Heart left ventricle (tissue), 16 donors: ENCODE measurements at regions not wholly inside any gene's neighbourhood (a gene's known extent, or its start where the extent isn't known, plus 50 kb on each side); places are given as distances from the start of the nearest gene placed in this dataset.

ENCODE experiments used
- ATAC-seq, 4 donors: fragments of 200-7000 bp; cut with Tn5 transposase; one replicate each; pipeline ENCODE4 v1.9.1; 2020 to 2022; ENCODE audit warnings: moderate library complexity in 4 of 4, mild to moderate bottlenecking in 3 of 4, moderate number of reproducible peaks in 1 of 4
- DNase-seq, 5 donors: peaks; one replicate each; pipeline ENCODE4 v3.0.0-alpha.2; 2020
- H3K27ac ChIP-seq, 12 donors: fragments of 200-600 bp; sonication (generic) in 4 of 12; one replicate each; pipeline versions ENCODE4 v1.5.0 to v1.8.0; 2016 to 2022; ENCODE audit warnings: mild to moderate bottlenecking in 2 of 12
- H3K27me3 ChIP-seq, 9 donors: fragments of 200-600 bp; sonication (generic) in 2 of 9; one replicate each; pipeline versions ENCODE4 v1.5.1 to v1.8.0; 2016 to 2022; ENCODE audit warnings: mild to moderate bottlenecking in 3 of 9
- H3K36me3 ChIP-seq, 9 donors: fragments of 200-600 bp; sonication (generic) in 2 of 9; one replicate each; pipeline versions ENCODE4 v1.5.0 to v1.8.0; 2018 to 2022; ENCODE audit warnings: mild to moderate bottlenecking in 2 of 9
- H3K4me1 ChIP-seq, 12 donors: fragments of 200-600 bp; sonication (generic) in 4 of 12; one replicate each; pipeline versions ENCODE4 v1.5.0 to v1.8.0; 2016 to 2022; ENCODE audit warnings: mild to moderate bottlenecking in 3 of 12
- H3K4me3 ChIP-seq, 12 donors: fragments of 200-600 bp; sonication (generic) in 4 of 12; one replicate each; pipeline versions ENCODE4 v1.5.0 to v1.8.0; 2017 to 2022; ENCODE audit warnings: mild to moderate bottlenecking in 9 of 12, moderate library complexity in 4 of 12
- H3K9me3 ChIP-seq, 12 donors: fragments of 200-600 bp; sonication (generic) in 4 of 12; one replicate each; pipeline versions ENCODE4 v1.5.0 to v1.8.0; 2016 to 2022; ENCODE audit warnings: mild to moderate bottlenecking in 1 of 12
- CTCF ChIP-seq, 12 donors: fragments of 200-600 bp; sonication (generic) in 4 of 12; IDR thresholded peaks; one replicate each; pipeline versions ENCODE4 v1.5.0 to v1.8.0; 2018 to 2022; ENCODE audit warnings: antibody characterized with exemption in 12 of 12, mild to moderate bottlenecking in 5 of 12
- POLR2A ChIP-seq, 2 donors: fragments of 450-650 bp; IDR thresholded peaks; one replicate each; pipeline ENCODE4 v1.6.1; 2017; ENCODE audit warnings: antibody characterized with exemption in 2 of 2, mild to moderate bottlenecking in 2 of 2, moderate library complexity in 2 of 2
- WGBS, 4 donors: extraction: QIAGEN DNeasy Blood & Tissue Kit in 2 of 4; methylation state at CpG; one replicate each; pipeline versions ENCODE4 v1.1.5 to v1.1.7; 2013 to 2018; 5-methylcytosine and 5-hydroxymethylcytosine counted together
- intact Hi-C, 10 donors: fragments of 100-400 bp; cut with DNase I; formaldehyde crosslinking; loops; one replicate each; pipeline versions ENCODE4 v1.11.1 to v1.14.2; 2022
- donor health status: ischemic (EF 13 %, LVEDD 7.1; RV severe dilation, severe dysfunction).
- donor health status: healthy with polysubstance abuse.
- donor health status: DM: no; HTN: yes; CAD: no.
- donor health status: DM: no; HTN: no; CAD: no.
- donor health status: ischemic (EF 25% LVEDD 6.9; RV normal size, moderate dysfunction).
- donor health status: ischemic (EF 25% LVEDD 5.7; RV mildly dilated, moderate dysfunction).
- donor health status: healthy.
- donor health status: DM: yes; HTN: yes; CAD: no.
- donor health status: ischemic (EF 35%, LVEDD 5.7; RV mildly dilated, moderate dysfunction).
- donor health status: nonischemic (EF 11% LVEDD 7.7; RV severe dilation, severe dysfunction).
- donor health status: DM: yes; HTN: yes; CAD: no.
- donor health status: PGD.
- donor health status: ischemic (EF 29% LVEDD 5.4; RV normal size, mild dysfunction).
- donor health status: nonischemic (EF 23%, LVEDD 6.1; RV moderate dilation, normal function).

- TF ChIP-seq POLR2A (IDR thresholded peaks at IDR 0.05) (no peak), CTCF (IDR thresholded peaks at IDR 0.05) (no peak)
- intact Hi-C loops = no loop called here
- no peak overlapping the region for H3K27ac ChIP-seq
- H3K9me3 ChIP-seq = no peaks in the 10 kb centered on the region
- H3K36me3 ChIP-seq = no peaks in the 10 kb centered on the region
- H3K4me1 ChIP-seq = no peaks in the 10 kb centered on the region
- ATAC-seq (no peak), DNase-seq (no peak)
- H3K4me3 ChIP-seq = no peak overlapping the region
- H3K27me3 ChIP-seq = no peaks in the 10 kb centered on the region
- WGBS, 4 donors = 35 to 61% (median 52%) methylated on average over 1 of the region's 1 CpG
Observed at GRCh38 chr5:110088676-110089436, 399.1 kb downstream of the MAN2A1 start.

- Histone ChIP-seq H3K36me3 (no peaks in the 10 kb centered on the region), H3K9me3 (no peaks in the 10 kb centered on the region), H3K27me3 (no peaks in the 10 kb centered on the region), H3K27ac (no peak overlapping the region), H3K4me1 (no peaks in the 10 kb centered on the region), H3K4me3 (no peak overlapping the region)
- intact Hi-C loops = no loop called here
- DNase-seq = no peak
- no peak for ATAC-seq
- TF ChIP-seq POLR2A (IDR thresholded peaks at IDR 0.05) = no peak
- no peak for TF ChIP-seq CTCF (IDR thresholded peaks at IDR 0.05)
- WGBS, 4 donors = 39 to 49% (median 43%) methylated on average over 4 of the region's 4 CpGs
Observed at GRCh38 chr5:110092955-110093785, 403.4 kb downstream of the MAN2A1 start.

- Histone ChIP-seq H3K9me3 (no peaks in the 10 kb centered on the region), H3K27me3 (no peaks in the 10 kb centered on the region), H3K36me3 (no peaks in the 10 kb centered on the region), H3K4me1 (no peaks in the 10 kb centered on the region), H3K4me3 (no peak overlapping the region), H3K27ac (no peak overlapping the region)
- WGBS, 4 donors = 83 to 90% (median 87%) methylated on average over 2 of the region's 2 CpGs
- no peak for ATAC-seq
- TF ChIP-seq POLR2A (IDR thresholded peaks at IDR 0.05) = no peak
- no peak for TF ChIP-seq CTCF (IDR thresholded peaks at IDR 0.05)
- intact Hi-C loops = no loop called here
- no peak for DNase-seq
Observed at GRCh38 chr5:110094109-110094508, 404.4 kb downstream of the MAN2A1 start.

GRCh38 chr5:110094548-110094947 is 404.8 kb downstream of the MAN2A1 start:
- DNase-seq = no peak
- Histone ChIP-seq H3K27ac (no peak overlapping the region), H3K4me1 (no peaks in the 10 kb centered on the region), H3K9me3 (no peaks in the 10 kb centered on the region), H3K36me3 (no peaks in the 10 kb centered on the region), H3K27me3 (no peaks in the 10 kb centered on the region), H3K4me3 (no peak overlapping the region)
- no peak for TF ChIP-seq POLR2A (IDR thresholded peaks at IDR 0.05)
- no peak for TF ChIP-seq CTCF (IDR thresholded peaks at IDR 0.05)
- intact Hi-C loops = no loop called here
- ATAC-seq = no peak
